ENCODE measurements at regions not wholly inside any gene's neighbourhood (a gene's known extent, or its start where the extent isn't known, plus 50 kb on each side); places are given as distances from the start of the nearest gene placed in this dataset.

GRCh38 chr10:20688797-20689544, 208.1 kb downstream of the NEBL start:
- TF ChIP-seq POLR2A (IDR thresholded peaks at IDR 0.05; ENCODE audit: low read length): no peak
- no peak for TF ChIP-seq CTCF (IDR thresholded peaks at IDR 0.05)
- TF ChIP-seq PBX3 (IDR thresholded peaks at IDR 0.05): no peak
- TF ChIP-seq RNF2 (IDR thresholded peaks at IDR 0.05; ENCODE audit: borderline replicate concordance, low read depth): no peak
- TF ChIP-seq SMC3 (IDR thresholded peaks at IDR 0.05): no peak

All from A549 (cell line).